GM12878 (cell line): ENCODE measurements at regions not wholly inside any gene's neighbourhood (a gene's known extent, or its start where the extent isn't known, plus 50 kb on each side); places are given as distances from the start of the nearest gene placed in this dataset.

Experiments used
- ATAC-seq: fragments of 200-7000 bp; cut with Tn5 transposase; 3 replicates; pipeline ENCODE4 v1.9.1; 2020; ENCODE audit warnings: mild to moderate bottlenecking, moderate library complexity
- BruUV-seq: library from RNA; stranded (reverse); fragments of 400-500 nt; replicated peaks from 2 replicates; lab custom pipeline; 2021; lab: Mats Ljungman, UMichigan
- CTCF ChIA-PET: fragments of 300-600 bp; sonication (Branson Sonifier 250); formaldehyde crosslinking; extraction: SDS; loops from one replicate; lab custom pipeline; 2021; ENCODE audit warnings: inconsistent platforms; lab: Yijun Ruan, JAX
- POLR2A ChIA-PET: fragments of 350-600 bp; formaldehyde crosslinking; extraction: SDS; loops from one replicate; lab custom pipeline; 2021; ENCODE audit warnings: inconsistent platforms; lab: Charles Lee
- RAD21 ChIA-PET: fragments of 300-600 bp; sonication (Branson Sonifier 250); formaldehyde crosslinking; loops from one replicate; lab custom pipeline; 2023; ENCODE audit warnings: antibody characterized with exemption; ENCODE audit not compliant: unreplicated experiment; lab: Charles Lee
- SMC1A ChIA-PET: fragments of 300-600 bp; sonication (Branson Sonifier 250); formaldehyde crosslinking; loops from one replicate; lab custom pipeline; 2023; ENCODE audit not compliant: unreplicated experiment, uncharacterized antibody; lab: Charles Lee
- DNase-seq: peaks from one replicate; pipeline ENCODE4 v3.0.0-alpha.2; 2011; ENCODE audit warnings: low read depth, low spot score
- FAIRE-seq: peaks from 3 replicates; lab custom pipeline; 2011; peaks lifted over from hg19 to GRCh38; lab: Jason Lieb, UNC
- H2AFZ ChIP-seq: 2 replicates; pipeline ENCODE4 v1.6.0; 2011; ENCODE audit warnings: low read depth, low read length, control low read depth; ENCODE audit not compliant: control insufficient read depth
- H3K27ac ChIP-seq: 2 replicates; pipeline ENCODE4 v1.5.1; 2011; ENCODE audit warnings: control low read depth; ENCODE audit not compliant: control insufficient read depth, insufficient read depth
- H3K27me3 ChIP-seq, 2 experiments: replicated peaks in 1 of 2; 2 replicates each; pipeline versions ENCODE4 v1.6.0 to v1.6.1; 2011; ENCODE audit warnings: low read length in 1 of 2; ENCODE audit not compliant: control insufficient read depth in 2 of 2, insufficient read depth in 2 of 2
- H3K36me3 ChIP-seq, 2 experiments: 2 replicates each; pipeline ENCODE4 v1.5.1; 2011; ENCODE audit warnings: low read length in 1 of 2; ENCODE audit not compliant: control insufficient read depth in 2 of 2, insufficient read depth in 2 of 2
- H3K4me1 ChIP-seq: 2 replicates; pipeline ENCODE4 v1.6.1; 2011; ENCODE audit warnings: mild to moderate bottlenecking, low read length, moderate library complexity, mixed read lengths; ENCODE audit not compliant: control insufficient read depth, insufficient read depth
- H3K4me2 ChIP-seq: 2 replicates; pipeline ENCODE4 v1.6.0; 2011; ENCODE audit warnings: control low read depth; ENCODE audit not compliant: control insufficient read depth, insufficient read depth
- H3K4me3 ChIP-seq: fragments of 200-600 bp; sonication (generic); 2 replicates; pipeline ENCODE4 v1.5.1; 2016
- H3K79me2 ChIP-seq: 2 replicates; pipeline ENCODE4 v1.6.0; 2011; ENCODE audit warnings: low read length; ENCODE audit not compliant: control insufficient read depth, insufficient read depth
- H3K9ac ChIP-seq: 2 replicates; pipeline ENCODE4 v1.8.0; 2011; ENCODE audit warnings: low read length, control low read depth, mixed read lengths; ENCODE audit not compliant: control insufficient read depth, insufficient read depth
- H3K9me3 ChIP-seq: replicated peaks from 3 replicates; pipeline ENCODE4 v1.5.1; 2011; ENCODE audit warnings: mild to moderate bottlenecking, low read length; ENCODE audit not compliant: control insufficient read depth, insufficient read depth
- H4K20me1 ChIP-seq: 2 replicates; pipeline ENCODE4 v1.6.0; 2011; ENCODE audit not compliant: control insufficient read depth, insufficient read depth
- ETV6 ChIP-seq, 2 experiments: fragments of 450-650 bp in 1 of 2; IDR thresholded peaks in 1 of 2; conservative IDR thresholded peaks in 1 of 2; 2 replicates each; pipeline ENCODE4 v1.6.1; 2014; ENCODE audit warnings: antibody characterized with exemption in 1 of 2, borderline replicate concordance in 1 of 2, low read depth in 1 of 2, mild to moderate bottlenecking in 1 of 2, moderate library complexity in 1 of 2
- MTA2 ChIP-seq: fragments of 450-650 bp; IDR thresholded peaks from 2 replicates; pipeline ENCODE4 v1.6.1; 2016; ENCODE audit warnings: low read depth, mild to moderate bottlenecking, moderate library complexity
- POLR2A ChIP-seq: IDR thresholded peaks from 2 replicates; pipeline ENCODE4 v1.6.1; 2011; ENCODE audit warnings: low read depth, mild to moderate bottlenecking, low read length
- RBBP5 ChIP-seq: fragments of 200-600 bp; sonication (generic); conservative IDR thresholded peaks from 2 replicates; pipeline ENCODE4 v1.6.1; 2016
- SPI1 ChIP-seq: IDR thresholded peaks from 2 replicates; pipeline ENCODE4 v1.6.1; 2011; ENCODE audit warnings: low read depth, mild to moderate bottlenecking, low read length, moderate library complexity, borderline replicate concordance; ENCODE audit not compliant: insufficient read depth
- SRF ChIP-seq, 2 experiments: IDR thresholded peaks; 2 replicates each; pipeline ENCODE4 v1.6.1; 2011; ENCODE audit warnings: low read depth in 2 of 2, low read length in 2 of 2, mild to moderate bottlenecking in 1 of 2, moderate library complexity in 1 of 2
- TCF3 ChIP-seq: IDR thresholded peaks from 2 replicates; pipeline ENCODE4 v1.6.1; 2012; ENCODE audit warnings: low read depth, mild to moderate bottlenecking, low read length, borderline replicate concordance; ENCODE audit not compliant: insufficient read depth
- WRNIP1 ChIP-seq: IDR thresholded peaks from 2 replicates; pipeline ENCODE4 v1.6.1; 2011; ENCODE audit warnings: low read depth, low read length, improper control_type of control experiment, borderline replicate concordance
- WGBS: methylation state at CpG from one replicate; pipeline ENCODE4 v1.1.6; 2016; ENCODE audit warnings: low lambda C conversion rate; ENCODE audit not compliant: insufficient replicate concordance, insufficient coverage; ENCODE audit errors: missing lambda C conversion rate; 5-methylcytosine and 5-hydroxymethylcytosine counted together
- in situ Hi-C: fragments of 300-500 bp; cut with MboI; formaldehyde crosslinking; loops from 9 replicates; pipeline ENCODE4 v1.14.3; 2018; ENCODE audit warnings: mixed read lengths
- intact Hi-C: fragments of 100-400 bp; cut with micrococcal nuclease; formaldehyde crosslinking; loops from one replicate; pipeline ENCODE4 v1.14.2; 2022; ENCODE audit not compliant: unreplicated experiment
- TF ChIP-seq, protein P1 (sequence below): IDR thresholded peaks from 2 replicates; pipeline ENCODE4 v1.6.1; 2012; ENCODE audit warnings: mild to moderate bottlenecking, low read depth, low read length
- TF ChIP-seq, protein P2 (sequence below): IDR thresholded peaks from 2 replicates; pipeline ENCODE4 v1.6.1; 2011; ENCODE audit warnings: borderline replicate concordance, low read depth, mild to moderate bottlenecking, moderate library complexity, mixed read lengths, low read length; ENCODE audit not compliant: insufficient read depth; ENCODE audit errors: extremely low read length
- TF ChIP-seq, protein P3 (sequence below): fragments of 450-650 bp; IDR thresholded peaks from 2 replicates; pipeline ENCODE4 v1.6.1; 2017; ENCODE audit warnings: mild to moderate bottlenecking, low read depth, inconsistent platforms; ENCODE audit not compliant: poor library complexity, severe bottlenecking

- WGBS: 14% methylated on average over 3 of the region's 3 CpGs
- BruUV-seq: no TSS peak
Measured at GRCh38 chr7:19239951-19240350, 94.7 kb upstream of the FERD3L start.

More at GRCh38 chr7:19239951-19240350, 94.7 kb upstream of the FERD3L start:
- in situ Hi-C loops: no loop called here
- ATAC-seq: no peak
- no peak for DNase-seq
- Histone ChIP-seq H3K27me3 (no peaks in the 10 kb centered on the region), H3K4me3 (no peak overlapping the region), H2AFZ (no peak overlapping the region), H3K4me2 (no peak overlapping the region), H4K20me1 (no peaks in the 10 kb centered on the region), H3K4me1 (no peaks in the 10 kb centered on the region), H3K36me3 (no peaks in the 10 kb centered on the region), H3K27ac (no peak overlapping the region), H3K9me3 (no peaks in the 10 kb centered on the region), H3K79me2 (no peaks in the 10 kb centered on the region), H3K9ac (no peak overlapping the region)
- SMC1A ChIA-PET: no interaction called here
- RAD21 ChIA-PET: no interaction called here
- POLR2A ChIA-PET: no interaction called here
- no peak for FAIRE-seq
- TF ChIP-seq TCF3 (no peak), SRF (IDR thresholded peaks at IDR 0.05; ENCODE audit: low read depth in 2 of 2, low read length in 2 of 2) (no peak), ETV6 (conservative IDR thresholded peaks at IDR 0.05 in 1 of 2, IDR thresholded peaks at IDR 0.05 in 1 of 2; ENCODE audit: borderline replicate concordance in 1 of 2, low read depth in 1 of 2) (no peak), WRNIP1 (no peak), SPI1 (no peak), MTA2 (no peak), RBBP5 (no peak), POLR2A (no peak)
- TF ChIP-seq, protein P1, sequence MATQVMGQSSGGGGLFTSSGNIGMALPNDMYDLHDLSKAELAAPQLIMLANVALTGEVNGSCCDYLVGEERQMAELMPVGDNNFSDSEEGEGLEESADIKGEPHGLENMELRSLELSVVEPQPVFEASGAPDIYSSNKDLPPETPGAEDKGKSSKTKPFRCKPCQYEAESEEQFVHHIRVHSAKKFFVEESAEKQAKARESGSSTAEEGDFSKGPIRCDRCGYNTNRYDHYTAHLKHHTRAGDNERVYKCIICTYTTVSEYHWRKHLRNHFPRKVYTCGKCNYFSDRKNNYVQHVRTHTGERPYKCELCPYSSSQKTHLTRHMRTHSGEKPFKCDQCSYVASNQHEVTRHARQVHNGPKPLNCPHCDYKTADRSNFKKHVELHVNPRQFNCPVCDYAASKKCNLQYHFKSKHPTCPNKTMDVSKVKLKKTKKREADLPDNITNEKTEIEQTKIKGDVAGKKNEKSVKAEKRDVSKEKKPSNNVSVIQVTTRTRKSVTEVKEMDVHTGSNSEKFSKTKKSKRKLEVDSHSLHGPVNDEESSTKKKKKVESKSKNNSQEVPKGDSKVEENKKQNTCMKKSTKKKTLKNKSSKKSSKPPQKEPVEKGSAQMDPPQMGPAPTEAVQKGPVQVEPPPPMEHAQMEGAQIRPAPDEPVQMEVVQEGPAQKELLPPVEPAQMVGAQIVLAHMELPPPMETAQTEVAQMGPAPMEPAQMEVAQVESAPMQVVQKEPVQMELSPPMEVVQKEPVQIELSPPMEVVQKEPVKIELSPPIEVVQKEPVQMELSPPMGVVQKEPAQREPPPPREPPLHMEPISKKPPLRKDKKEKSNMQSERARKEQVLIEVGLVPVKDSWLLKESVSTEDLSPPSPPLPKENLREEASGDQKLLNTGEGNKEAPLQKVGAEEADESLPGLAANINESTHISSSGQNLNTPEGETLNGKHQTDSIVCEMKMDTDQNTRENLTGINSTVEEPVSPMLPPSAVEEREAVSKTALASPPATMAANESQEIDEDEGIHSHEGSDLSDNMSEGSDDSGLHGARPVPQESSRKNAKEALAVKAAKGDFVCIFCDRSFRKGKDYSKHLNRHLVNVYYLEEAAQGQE: no peak
- TF ChIP-seq, protein P2, sequence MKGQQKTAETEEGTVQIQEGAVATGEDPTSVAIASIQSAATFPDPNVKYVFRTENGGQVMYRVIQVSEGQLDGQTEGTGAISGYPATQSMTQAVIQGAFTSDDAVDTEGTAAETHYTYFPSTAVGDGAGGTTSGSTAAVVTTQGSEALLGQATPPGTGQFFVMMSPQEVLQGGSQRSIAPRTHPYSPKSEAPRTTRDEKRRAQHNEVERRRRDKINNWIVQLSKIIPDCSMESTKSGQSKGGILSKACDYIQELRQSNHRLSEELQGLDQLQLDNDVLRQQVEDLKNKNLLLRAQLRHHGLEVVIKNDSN: no peak
- TF ChIP-seq, protein P3, sequence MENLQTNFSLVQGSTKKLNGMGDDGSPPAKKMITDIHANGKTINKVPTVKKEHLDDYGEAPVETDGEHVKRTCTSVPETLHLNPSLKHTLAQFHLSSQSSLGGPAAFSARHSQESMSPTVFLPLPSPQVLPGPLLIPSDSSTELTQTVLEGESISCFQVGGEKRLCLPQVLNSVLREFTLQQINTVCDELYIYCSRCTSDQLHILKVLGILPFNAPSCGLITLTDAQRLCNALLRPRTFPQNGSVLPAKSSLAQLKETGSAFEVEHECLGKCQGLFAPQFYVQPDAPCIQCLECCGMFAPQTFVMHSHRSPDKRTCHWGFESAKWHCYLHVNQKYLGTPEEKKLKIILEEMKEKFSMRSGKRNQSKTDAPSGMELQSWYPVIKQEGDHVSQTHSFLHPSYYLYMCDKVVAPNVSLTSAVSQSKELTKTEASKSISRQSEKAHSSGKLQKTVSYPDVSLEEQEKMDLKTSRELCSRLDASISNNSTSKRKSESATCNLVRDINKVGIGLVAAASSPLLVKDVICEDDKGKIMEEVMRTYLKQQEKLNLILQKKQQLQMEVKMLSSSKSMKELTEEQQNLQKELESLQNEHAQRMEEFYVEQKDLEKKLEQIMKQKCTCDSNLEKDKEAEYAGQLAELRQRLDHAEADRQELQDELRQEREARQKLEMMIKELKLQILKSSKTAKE: no peak
- intact Hi-C loops: no loop called here
- CTCF ChIA-PET: interaction anchor here (0.7 kb wide), 1 partner anchor 64 kb away, joined by 5 read pairs; no protein-coding TSS in a partner anchor
